ENCODE measurements at regions not wholly inside any gene's neighbourhood (a gene's known extent, or its start where the extent isn't known, plus 50 kb on each side); places are given as distances from the start of the nearest gene placed in this dataset.

DNA sequence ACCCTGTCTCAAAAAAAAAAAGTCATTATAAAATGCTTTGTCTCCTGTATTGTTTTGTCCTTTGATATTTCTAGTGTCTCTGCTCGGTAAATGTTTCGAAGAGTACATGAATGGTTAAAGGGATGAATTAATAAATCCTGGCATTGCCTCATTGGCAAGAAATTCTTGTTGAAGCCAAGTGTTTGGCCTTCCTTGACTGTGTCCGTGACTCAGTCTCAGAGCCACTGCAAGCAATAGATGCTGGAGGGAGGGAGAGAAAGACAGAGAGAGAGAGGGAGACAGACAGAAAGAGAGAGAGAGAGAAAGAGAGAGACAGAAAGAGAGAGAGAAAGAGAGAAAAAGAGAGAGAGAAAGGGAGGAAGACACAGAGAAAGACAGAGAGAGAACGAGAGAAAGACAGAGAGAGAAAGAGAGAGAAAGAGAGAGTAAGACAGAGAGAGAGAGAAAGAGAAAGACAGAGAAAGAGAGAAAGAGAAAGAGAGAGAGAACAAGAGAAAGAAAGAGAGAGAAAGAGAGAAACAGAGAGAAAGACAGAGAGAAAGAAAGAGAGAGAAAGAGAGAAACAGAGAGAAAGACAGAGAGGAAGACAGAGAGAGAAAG is 72.5 kb upstream of the RXRA start:
- no peak for DNase-seq (ENCODE audit: extremely low spot score)
- ChIA-PET CTCF (no interaction called here), POLR2A (no interaction called here)
- TF ChIP-seq TARDBP (IDR thresholded peaks at IDR 0.05) (no peak), HDGF (IDR thresholded peaks at IDR 0.05; ENCODE audit: borderline replicate concordance) (no peak), FOXM1 (IDR thresholded peaks at IDR 0.05; ENCODE audit: borderline replicate concordance) (no peak), ZNF384 (IDR thresholded peaks at IDR 0.05) (no peak), FOXA1 (IDR thresholded peaks at IDR 0.05) (no peak), CTBP1 (IDR thresholded peaks at IDR 0.05; ENCODE audit: borderline replicate concordance) (no peak), SUZ12 (IDR thresholded peaks at IDR 0.05) (no peak), L3MBTL2 (conservative IDR thresholded peaks at IDR 0.05) (no peak), BHLHE40 (IDR thresholded peaks at IDR 0.05; ENCODE audit: borderline replicate concordance) (no peak), LEF1 (IDR thresholded peaks at IDR 0.05; ENCODE audit: borderline replicate concordance) (no peak)
- TF ChIP-seq, protein P1, sequence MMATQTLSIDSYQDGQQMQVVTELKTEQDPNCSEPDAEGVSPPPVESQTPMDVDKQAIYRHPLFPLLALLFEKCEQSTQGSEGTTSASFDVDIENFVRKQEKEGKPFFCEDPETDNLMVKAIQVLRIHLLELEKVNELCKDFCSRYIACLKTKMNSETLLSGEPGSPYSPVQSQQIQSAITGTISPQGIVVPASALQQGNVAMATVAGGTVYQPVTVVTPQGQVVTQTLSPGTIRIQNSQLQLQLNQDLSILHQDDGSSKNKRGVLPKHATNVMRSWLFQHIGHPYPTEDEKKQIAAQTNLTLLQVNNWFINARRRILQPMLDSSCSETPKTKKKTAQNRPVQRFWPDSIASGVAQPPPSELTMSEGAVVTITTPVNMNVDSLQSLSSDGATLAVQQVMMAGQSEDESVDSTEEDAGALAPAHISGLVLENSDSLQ (IDR thresholded peaks at IDR 0.05): no peak

GRCh38 chr9:134258332-134258731 is 67.9 kb upstream of the RXRA start:
- DNase-seq (ENCODE audit: extremely low spot score): no peak
- TF ChIP-seq SP1 (IDR thresholded peaks at IDR 0.05): no peak
- TF ChIP-seq FOXA1 (IDR thresholded peaks at IDR 0.05): no peak
- TF ChIP-seq ARNT (IDR thresholded peaks at IDR 0.05): no peak
- TF ChIP-seq, protein P1 (IDR thresholded peaks at IDR 0.05): no peak
- no peak for TF ChIP-seq SUZ12 (IDR thresholded peaks at IDR 0.05)
- TF ChIP-seq CTBP1 (IDR thresholded peaks at IDR 0.05; ENCODE audit: borderline replicate concordance): no peak
- no peak for TF ChIP-seq ZNF384 (IDR thresholded peaks at IDR 0.05)
- TF ChIP-seq ELF4 (IDR thresholded peaks at IDR 0.05): no peak
- TF ChIP-seq TARDBP (IDR thresholded peaks at IDR 0.05): no peak
- no peak for TF ChIP-seq LEF1 (IDR thresholded peaks at IDR 0.05; ENCODE audit: borderline replicate concordance)
- no peak for TF ChIP-seq FOXK2 (IDR thresholded peaks at IDR 0.05)
- TF ChIP-seq BHLHE40 (IDR thresholded peaks at IDR 0.05; ENCODE audit: borderline replicate concordance): no peak
- TF ChIP-seq HDGF (IDR thresholded peaks at IDR 0.05; ENCODE audit: borderline replicate concordance): no peak
- TF ChIP-seq FOXM1 (IDR thresholded peaks at IDR 0.05; ENCODE audit: borderline replicate concordance): no peak
- TF ChIP-seq NFRKB (IDR thresholded peaks at IDR 0.05): no peak
- no peak for TF ChIP-seq L3MBTL2 (conservative IDR thresholded peaks at IDR 0.05)
- CTCF ChIA-PET: no interaction called here
- POLR2A ChIA-PET: interaction anchor here (0.7 to 0.8 kb wide), 2 partner anchors 9 to 177 kb away, joined by 3 read pairs; no protein-coding TSS in a partner anchor

DNA sequence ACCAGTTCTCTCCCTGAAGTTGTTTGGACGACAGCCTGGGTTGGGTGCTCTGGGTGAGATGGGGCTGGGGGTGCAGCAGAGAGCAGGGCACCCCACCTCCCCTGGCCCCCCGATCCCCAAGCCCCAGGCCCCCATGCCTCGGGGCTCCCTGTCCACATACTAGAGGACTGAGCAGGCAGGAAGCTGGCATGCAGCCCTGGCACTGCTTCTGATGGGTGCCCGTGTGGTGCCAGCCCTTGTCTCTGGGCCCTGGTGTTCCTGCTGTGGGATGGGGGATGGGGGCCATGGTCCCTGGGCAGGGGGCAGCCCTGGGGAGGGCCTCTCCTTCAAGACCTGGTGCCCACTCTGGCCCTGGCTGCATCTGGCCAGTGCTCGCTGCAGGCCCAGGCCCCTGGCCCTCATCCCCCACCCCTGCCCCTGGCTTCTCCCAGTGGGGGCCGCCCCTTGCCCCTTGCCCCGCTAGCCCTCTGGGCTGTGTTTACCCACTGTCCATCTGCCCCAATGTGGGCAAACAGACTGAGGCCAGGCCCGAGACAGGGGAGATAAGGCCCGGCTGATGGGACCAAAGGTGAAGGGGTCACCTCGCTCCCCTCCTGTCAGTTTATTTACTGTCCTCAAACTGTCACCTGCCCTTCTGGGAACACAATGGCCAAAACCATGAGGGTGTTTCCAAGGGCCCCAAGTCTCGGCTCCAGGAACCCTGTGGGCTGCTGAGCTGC is 67.3 kb upstream of the RXRA start:
- DNase-seq (ENCODE audit: extremely low spot score): no peak
- ChIA-PET POLR2A (interaction anchor here (0.8 kb wide), 1 partner anchor 176 kb away, joined by 3 read pairs; no protein-coding TSS in a partner anchor), CTCF (no interaction called here)
- TF ChIP-seq L3MBTL2 (conservative IDR thresholded peaks at IDR 0.05) (no peak), FOXA1 (IDR thresholded peaks at IDR 0.05) (no peak), SP1 (IDR thresholded peaks at IDR 0.05) (no peak), SUZ12 (IDR thresholded peaks at IDR 0.05) (no peak), HDGF (IDR thresholded peaks at IDR 0.05; ENCODE audit: borderline replicate concordance) (no peak), LEF1 (IDR thresholded peaks at IDR 0.05; ENCODE audit: borderline replicate concordance) (no peak), ELF4 (IDR thresholded peaks at IDR 0.05) (no peak), ARNT (IDR thresholded peaks at IDR 0.05) (no peak), NFRKB (IDR thresholded peaks at IDR 0.05) (no peak), BHLHE40 (IDR thresholded peaks at IDR 0.05; ENCODE audit: borderline replicate concordance) (no peak), FOXK2 (IDR thresholded peaks at IDR 0.05) (no peak), CTBP1 (IDR thresholded peaks at IDR 0.05; ENCODE audit: borderline replicate concordance) (no peak)
- TF ChIP-seq, protein P1 (IDR thresholded peaks at IDR 0.05): no peak

DNA sequence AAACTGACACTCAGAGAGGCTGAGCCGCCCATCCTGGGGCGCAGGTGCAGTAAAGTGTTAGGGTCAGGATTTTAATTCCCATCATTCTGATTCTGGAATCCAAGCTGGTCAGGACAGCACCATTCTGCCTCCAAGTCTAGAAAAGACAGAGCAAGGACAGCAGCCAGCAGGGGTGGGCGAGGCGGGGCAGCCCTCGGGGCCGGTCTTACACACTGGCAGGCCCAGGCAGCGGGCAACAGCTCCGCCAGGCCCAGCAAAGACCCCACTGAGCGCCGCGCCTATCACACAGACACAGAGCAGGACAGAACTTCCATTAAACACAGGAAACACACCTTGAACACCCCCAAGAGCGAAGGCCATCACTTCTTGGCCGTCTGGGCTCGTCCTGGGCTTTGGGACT is 66.5 kb upstream of the RXRA start:
- POLR2A ChIA-PET: no interaction called here
- DNase-seq (ENCODE audit: extremely low spot score): no peak
- CTCF ChIA-PET: no interaction called here
- TF ChIP-seq CTBP1 (IDR thresholded peaks at IDR 0.05; ENCODE audit: borderline replicate concordance) (no peak), SUZ12 (IDR thresholded peaks at IDR 0.05) (no peak)

DNA sequence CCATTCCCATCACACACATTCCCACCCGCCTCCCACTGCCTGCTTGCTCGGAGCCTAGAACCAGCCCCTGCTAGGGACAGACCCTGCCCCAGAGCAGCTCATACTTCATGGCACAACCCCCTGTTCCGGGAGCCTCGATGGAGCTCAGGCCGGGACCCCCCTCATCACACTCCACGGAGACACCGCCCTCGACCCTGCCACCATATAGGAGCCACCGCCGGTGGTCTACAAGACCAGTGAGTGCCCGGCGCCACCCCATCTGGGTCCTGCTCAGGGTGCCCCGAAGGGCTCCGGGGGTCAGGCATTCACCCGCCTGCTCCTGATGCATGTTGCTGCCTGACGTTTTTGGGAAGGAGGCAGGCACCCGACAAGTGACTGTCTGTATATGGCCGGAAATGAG is 65.5 kb upstream of the RXRA start:
- POLR2A ChIA-PET: no interaction called here

More for the DNA sequence above, 65.5 kb upstream of the RXRA start:
- CTCF ChIA-PET: no interaction called here
- TF ChIP-seq CTBP1 (IDR thresholded peaks at IDR 0.05; ENCODE audit: borderline replicate concordance) (no peak), ELF4 (IDR thresholded peaks at IDR 0.05) (no peak), LEF1 (IDR thresholded peaks at IDR 0.05; ENCODE audit: borderline replicate concordance) (no peak), HDGF (IDR thresholded peaks at IDR 0.05; ENCODE audit: borderline replicate concordance) (no peak), L3MBTL2 (conservative IDR thresholded peaks at IDR 0.05) (no peak), SP1 (IDR thresholded peaks at IDR 0.05) (no peak), ARNT (IDR thresholded peaks at IDR 0.05) (no peak), BHLHE40 (IDR thresholded peaks at IDR 0.05; ENCODE audit: borderline replicate concordance) (no peak), FOXA1 (IDR thresholded peaks at IDR 0.05) (no peak), ZNF384 (IDR thresholded peaks at IDR 0.05) (no peak), TARDBP (IDR thresholded peaks at IDR 0.05) (no peak)
- TF ChIP-seq, protein P1 (IDR thresholded peaks at IDR 0.05): no peak
- no peak for DNase-seq (ENCODE audit: extremely low spot score)
